Adrenal gland (tissue), 9 donors: ENCODE measurements at regions not wholly inside any gene's neighbourhood (a gene's known extent, or its start where the extent isn't known, plus 50 kb on each side); places are given as distances from the start of the nearest gene placed in this dataset.

ENCODE experiments used
- DNase-seq, 7 donors: peaks; one replicate each; pipeline ENCODE4 v3.0.0-alpha.2; 2019 to 2020
- H3K27ac ChIP-seq, 5 donors: fragments of 200-600 bp; sonication (generic) in 4 of 5; 1 replicate in 3 of 5; 2 replicates in 2 of 5; pipeline versions ENCODE4 v1.5.1 to v1.8.0; 2016 to 2020; ENCODE audit warnings: mild to moderate bottlenecking in 1 of 5
- H3K27me3 ChIP-seq: fragments of 200-600 bp; 2 replicates; pipeline ENCODE4 v1.8.0; 2021
- H3K36me3 ChIP-seq, 2 donors: fragments of 200-600 bp; replicated peaks in 1 of 2; 1 replicate in 1 of 2; 2 replicates in 1 of 2; pipeline versions ENCODE4 v1.5.1 to v1.8.0; 2018 to 2022
- H3K4me1 ChIP-seq, 2 donors: fragments of 200-600 bp; replicated peaks in 1 of 2; 1 replicate in 1 of 2; 2 replicates in 1 of 2; pipeline versions ENCODE4 v1.5.1 to v1.8.0; 2018 to 2021
- H3K4me3 ChIP-seq, 4 donors: fragments of 200-600 bp; sonication (generic) in 3 of 4; one replicate each; pipeline ENCODE4 v1.5.1; 2016 to 2018
- H3K9me3 ChIP-seq, 3 donors: fragments of 200-600 bp; sonication (generic) in 1 of 3; replicated peaks in 1 of 3; 1 replicate in 2 of 3; 2 replicates in 1 of 3; pipeline versions ENCODE4 v1.5.1 to v1.8.0; 2016 to 2021
- POLR2A ChIP-seq, 2 donors: fragments of 450-650 bp; IDR thresholded peaks; one replicate each; pipeline ENCODE4 v1.6.1; 2017; ENCODE audit warnings: antibody characterized with exemption in 2 of 2, mild to moderate bottlenecking in 2 of 2, moderate library complexity in 1 of 2
- WGBS, 4 donors: extraction: QIAGEN DNeasy Blood & Tissue Kit in 2 of 4; methylation state at CpG; one replicate each; pipeline versions ENCODE4 v1.1.5 to v1.1.7; 2013 to 2017; 5-methylcytosine and 5-hydroxymethylcytosine counted together
- intact Hi-C, 2 donors: fragments of 100-400 bp; cut with DNase I; formaldehyde crosslinking; loops; one replicate each; pipeline versions ENCODE4 v1.14.1 to v1.15.0; 2022 to 2023
- TF ChIP-seq, protein P1 (sequence below), 6 experiments: fragments of 450-650 bp in 4 of 6; fragments of 200-600 bp in 2 of 6; sonication (generic) in 1 of 6; IDR thresholded peaks; 1 replicate in 5 of 6; 2 replicates in 1 of 6; pipeline versions ENCODE4 v1.5.1 to v1.8.0; 2016 to 2021; ENCODE audit warnings: antibody characterized with exemption in 6 of 6, mild to moderate bottlenecking in 2 of 6, moderate library complexity in 1 of 6
- donor health status: healthy with polysubstance abuse.
- donor health status: Bipolar disorder and iron deficiency.
- donor health status: DM: yes; HTN: yes; CAD: no.
- donor health status: DM: no; HTN: no; CAD: no.
- donor health status: DM: no; HTN: no; CAD: no.

DNA sequence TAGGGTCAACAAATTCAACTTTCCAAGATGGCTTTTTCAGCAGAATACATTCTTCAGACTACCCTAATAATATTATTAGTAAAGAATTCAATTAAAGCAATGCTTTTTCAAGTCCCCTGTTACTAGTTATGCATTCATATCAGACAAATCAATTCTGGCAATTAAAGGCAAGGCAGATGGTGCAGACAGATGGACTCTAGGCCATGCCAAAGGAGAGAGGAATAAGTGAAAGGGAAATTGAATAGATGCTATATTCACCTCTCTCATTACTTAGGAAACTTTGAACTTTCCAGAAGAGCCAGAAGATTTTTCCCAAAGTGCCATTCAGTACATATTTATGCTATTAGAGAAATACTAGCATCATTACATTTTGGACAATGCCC, 487.7 kb upstream of the RASGRP1 start:
- Histone ChIP-seq H3K4me3 (no peak overlapping the region), H3K9me3 (peaks cover 0 to 8% (median 7%) of the 10 kb centered on the region in 3 donors), H3K27ac (no peak overlapping the region), H3K4me1 (no peaks in the 10 kb centered on the region), H3K27me3 (no peaks in the 10 kb centered on the region), H3K36me3 (no peaks in the 10 kb centered on the region)
- intact Hi-C loops, result no loop called here
- TF ChIP-seq POLR2A (IDR thresholded peaks at IDR 0.05), result no peak
- TF ChIP-seq, protein P1, sequence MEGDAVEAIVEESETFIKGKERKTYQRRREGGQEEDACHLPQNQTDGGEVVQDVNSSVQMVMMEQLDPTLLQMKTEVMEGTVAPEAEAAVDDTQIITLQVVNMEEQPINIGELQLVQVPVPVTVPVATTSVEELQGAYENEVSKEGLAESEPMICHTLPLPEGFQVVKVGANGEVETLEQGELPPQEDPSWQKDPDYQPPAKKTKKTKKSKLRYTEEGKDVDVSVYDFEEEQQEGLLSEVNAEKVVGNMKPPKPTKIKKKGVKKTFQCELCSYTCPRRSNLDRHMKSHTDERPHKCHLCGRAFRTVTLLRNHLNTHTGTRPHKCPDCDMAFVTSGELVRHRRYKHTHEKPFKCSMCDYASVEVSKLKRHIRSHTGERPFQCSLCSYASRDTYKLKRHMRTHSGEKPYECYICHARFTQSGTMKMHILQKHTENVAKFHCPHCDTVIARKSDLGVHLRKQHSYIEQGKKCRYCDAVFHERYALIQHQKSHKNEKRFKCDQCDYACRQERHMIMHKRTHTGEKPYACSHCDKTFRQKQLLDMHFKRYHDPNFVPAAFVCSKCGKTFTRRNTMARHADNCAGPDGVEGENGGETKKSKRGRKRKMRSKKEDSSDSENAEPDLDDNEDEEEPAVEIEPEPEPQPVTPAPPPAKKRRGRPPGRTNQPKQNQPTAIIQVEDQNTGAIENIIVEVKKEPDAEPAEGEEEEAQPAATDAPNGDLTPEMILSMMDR (IDR thresholded peaks at IDR 0.05), result no peak
- DNase-seq, result no peak

DNA sequence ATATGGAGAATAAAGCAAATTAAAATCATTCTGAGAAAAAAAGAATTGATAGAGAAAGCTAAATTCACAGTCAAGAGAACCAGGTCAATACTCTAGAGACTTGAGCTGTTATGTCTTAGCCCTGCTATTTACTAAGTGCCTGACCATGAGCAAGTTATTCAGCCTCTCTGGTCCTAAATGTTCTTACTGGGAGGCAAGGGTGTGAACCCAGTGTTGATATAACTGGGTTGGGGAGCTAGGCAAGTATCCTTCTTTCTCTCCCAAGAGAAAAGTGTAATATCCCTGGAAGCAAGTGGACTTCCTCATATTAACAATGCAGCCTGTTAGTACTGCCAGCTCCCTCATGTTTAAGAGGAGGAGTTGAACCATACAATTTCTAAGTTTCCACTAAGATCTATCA, 488.9 kb upstream of the RASGRP1 start:
- no peak overlapping the region for H3K27ac ChIP-seq
- no peak for TF ChIP-seq POLR2A (IDR thresholded peaks at IDR 0.05)
- TF ChIP-seq, protein P1 (IDR thresholded peaks at IDR 0.05), result no peak

DNA sequence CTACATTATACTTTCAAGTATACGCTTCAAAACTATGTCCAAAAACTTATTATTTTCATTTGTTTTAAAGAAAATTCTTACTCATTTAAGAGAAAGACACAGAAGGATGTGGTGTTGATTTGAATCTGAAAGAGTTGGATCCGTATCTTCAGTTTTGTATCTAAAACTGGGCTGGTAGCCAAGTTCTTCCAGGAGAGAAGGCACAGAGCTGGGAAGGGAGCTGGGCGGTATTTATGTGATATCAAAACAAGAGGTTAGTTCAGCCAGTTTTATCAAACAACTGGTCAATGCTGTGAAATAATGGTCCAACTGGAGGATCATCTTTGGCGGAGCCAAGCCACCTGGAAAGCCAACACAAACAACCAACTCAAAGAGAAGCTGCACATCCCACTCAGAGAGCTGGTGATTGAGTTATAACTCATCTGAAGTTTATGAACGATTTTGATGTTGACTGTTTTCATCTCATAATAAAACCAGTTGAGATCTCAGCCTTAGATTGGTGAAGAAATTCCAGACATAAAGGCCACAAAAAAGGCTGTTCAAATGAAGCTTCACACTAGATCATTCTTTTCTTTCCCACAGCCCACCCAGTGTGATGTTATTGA, 489.6 kb upstream of the RASGRP1 start:
- TF ChIP-seq, protein P1 (IDR thresholded peaks at IDR 0.05), result no peak
- no peak for TF ChIP-seq POLR2A (IDR thresholded peaks at IDR 0.05)
- no peak overlapping the region for H3K27ac ChIP-seq
- peaks cover 0 to 7% (median 6%) of the 10 kb centered on the region in 3 donors for H3K9me3 ChIP-seq
- DNase-seq, result no peak
- no peaks in the 10 kb centered on the region for H3K36me3 ChIP-seq
- H3K27me3 ChIP-seq, result no peaks in the 10 kb centered on the region
- intact Hi-C loops, result no loop called here
- 63 to 68% (median 64%) methylated on average over 5 of the region's 5 CpGs for WGBS, 4 donors
- no peaks in the 10 kb centered on the region for H3K4me1 ChIP-seq
- H3K4me3 ChIP-seq, result no peak overlapping the region

More for the DNA sequence above, 488.9 kb upstream of the RASGRP1 start:
- peaks cover 0 to 8% (median 7%) of the 10 kb centered on the region in 3 donors for H3K9me3 ChIP-seq
- DNase-seq, result no peak
- H3K4me3 ChIP-seq, result no peak overlapping the region
- H3K4me1 ChIP-seq, result no peaks in the 10 kb centered on the region
- intact Hi-C loops, result no loop called here
- no peaks in the 10 kb centered on the region for H3K36me3 ChIP-seq
- no peaks in the 10 kb centered on the region for H3K27me3 ChIP-seq

DNA sequence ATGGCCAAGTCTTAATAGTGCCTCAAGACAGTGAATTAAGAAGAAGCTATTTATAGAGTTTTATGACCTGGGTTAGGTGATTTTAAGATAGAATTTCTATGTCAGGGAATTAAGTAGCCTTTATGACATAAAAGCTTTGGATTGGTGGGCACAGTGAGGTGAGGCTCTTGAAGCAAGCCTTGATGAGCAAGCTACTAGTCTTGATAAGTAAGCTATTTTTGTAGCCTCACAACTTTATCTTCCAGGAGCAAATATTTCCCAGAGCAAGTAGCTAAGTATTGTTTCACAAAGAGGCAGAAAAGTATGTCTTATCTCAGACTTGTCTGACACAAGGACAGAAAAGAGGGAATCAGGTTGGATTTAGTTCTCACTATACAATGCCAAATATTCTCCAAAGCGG, 491.7 kb upstream of the RASGRP1 start:
- H3K4me1 ChIP-seq, result no peaks in the 10 kb centered on the region
- intact Hi-C loops, result no loop called here
- no peak for TF ChIP-seq POLR2A (IDR thresholded peaks at IDR 0.05)
- TF ChIP-seq, protein P1 (IDR thresholded peaks at IDR 0.05), result no peak
- no peak for DNase-seq
- H3K9me3 ChIP-seq, result no peaks in the 10 kb centered on the region
- WGBS, 4 donors, result 88 to 97% (median 95%) methylated on average over 1 of the region's 1 CpG
- no peak overlapping the region for H3K4me3 ChIP-seq
- H3K27me3 ChIP-seq, result no peaks in the 10 kb centered on the region
- no peak overlapping the region for H3K27ac ChIP-seq
- H3K36me3 ChIP-seq, result no peaks in the 10 kb centered on the region
